ENCODE measurements at regions not wholly inside any gene's neighbourhood (a gene's known extent, or its start where the extent isn't known, plus 50 kb on each side); places are given as distances from the start of the nearest gene placed in this dataset.
"Not testable (repeated sequence)": the region's sequence is repeated elsewhere in the genome, so short reads cannot be mapped to it uniquely, and the experiment has no call there.

DNA sequence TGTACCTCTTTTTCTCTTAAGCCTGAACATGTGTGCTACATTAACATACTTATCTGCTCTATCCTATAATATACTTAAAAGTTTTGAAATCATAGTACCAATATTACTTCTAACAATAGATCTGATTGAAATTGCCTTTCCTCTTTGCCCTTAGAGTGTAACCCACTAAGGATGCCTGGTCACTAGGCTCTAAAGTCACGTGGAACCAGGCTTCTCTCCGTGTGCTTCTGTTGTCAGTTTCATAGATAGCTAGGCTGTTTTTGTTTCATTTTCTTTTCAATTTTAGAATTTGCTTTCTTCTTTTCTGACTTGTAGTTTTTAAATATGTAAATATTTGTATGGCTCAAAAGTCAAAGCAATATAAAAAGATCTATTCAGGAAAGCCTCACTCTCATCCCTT is 100.5 kb upstream of the PZP start:
- TF ChIP-seq, protein P1, sequence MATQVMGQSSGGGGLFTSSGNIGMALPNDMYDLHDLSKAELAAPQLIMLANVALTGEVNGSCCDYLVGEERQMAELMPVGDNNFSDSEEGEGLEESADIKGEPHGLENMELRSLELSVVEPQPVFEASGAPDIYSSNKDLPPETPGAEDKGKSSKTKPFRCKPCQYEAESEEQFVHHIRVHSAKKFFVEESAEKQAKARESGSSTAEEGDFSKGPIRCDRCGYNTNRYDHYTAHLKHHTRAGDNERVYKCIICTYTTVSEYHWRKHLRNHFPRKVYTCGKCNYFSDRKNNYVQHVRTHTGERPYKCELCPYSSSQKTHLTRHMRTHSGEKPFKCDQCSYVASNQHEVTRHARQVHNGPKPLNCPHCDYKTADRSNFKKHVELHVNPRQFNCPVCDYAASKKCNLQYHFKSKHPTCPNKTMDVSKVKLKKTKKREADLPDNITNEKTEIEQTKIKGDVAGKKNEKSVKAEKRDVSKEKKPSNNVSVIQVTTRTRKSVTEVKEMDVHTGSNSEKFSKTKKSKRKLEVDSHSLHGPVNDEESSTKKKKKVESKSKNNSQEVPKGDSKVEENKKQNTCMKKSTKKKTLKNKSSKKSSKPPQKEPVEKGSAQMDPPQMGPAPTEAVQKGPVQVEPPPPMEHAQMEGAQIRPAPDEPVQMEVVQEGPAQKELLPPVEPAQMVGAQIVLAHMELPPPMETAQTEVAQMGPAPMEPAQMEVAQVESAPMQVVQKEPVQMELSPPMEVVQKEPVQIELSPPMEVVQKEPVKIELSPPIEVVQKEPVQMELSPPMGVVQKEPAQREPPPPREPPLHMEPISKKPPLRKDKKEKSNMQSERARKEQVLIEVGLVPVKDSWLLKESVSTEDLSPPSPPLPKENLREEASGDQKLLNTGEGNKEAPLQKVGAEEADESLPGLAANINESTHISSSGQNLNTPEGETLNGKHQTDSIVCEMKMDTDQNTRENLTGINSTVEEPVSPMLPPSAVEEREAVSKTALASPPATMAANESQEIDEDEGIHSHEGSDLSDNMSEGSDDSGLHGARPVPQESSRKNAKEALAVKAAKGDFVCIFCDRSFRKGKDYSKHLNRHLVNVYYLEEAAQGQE (IDR thresholded peaks at IDR 0.05; ENCODE audit: borderline replicate concordance) = not testable (repeated sequence)
- not testable (repeated sequence) for TF ChIP-seq POLR2AphosphoS5 (IDR thresholded peaks at IDR 0.05); EZH2 (IDR thresholded peaks at IDR 0.05; ENCODE audit: borderline replicate concordance, insufficient read depth, low read length, poor library complexity, severe bottlenecking); RAD21 (conservative IDR thresholded peaks at IDR 0.05); MXI1 (conservative IDR thresholded peaks at IDR 0.05; ENCODE audit: poor library complexity, severe bottlenecking); EP300 (conservative IDR thresholded peaks at IDR 0.05; ENCODE audit: poor library complexity, severe bottlenecking)
- TF ChIP-seq, protein P2, sequence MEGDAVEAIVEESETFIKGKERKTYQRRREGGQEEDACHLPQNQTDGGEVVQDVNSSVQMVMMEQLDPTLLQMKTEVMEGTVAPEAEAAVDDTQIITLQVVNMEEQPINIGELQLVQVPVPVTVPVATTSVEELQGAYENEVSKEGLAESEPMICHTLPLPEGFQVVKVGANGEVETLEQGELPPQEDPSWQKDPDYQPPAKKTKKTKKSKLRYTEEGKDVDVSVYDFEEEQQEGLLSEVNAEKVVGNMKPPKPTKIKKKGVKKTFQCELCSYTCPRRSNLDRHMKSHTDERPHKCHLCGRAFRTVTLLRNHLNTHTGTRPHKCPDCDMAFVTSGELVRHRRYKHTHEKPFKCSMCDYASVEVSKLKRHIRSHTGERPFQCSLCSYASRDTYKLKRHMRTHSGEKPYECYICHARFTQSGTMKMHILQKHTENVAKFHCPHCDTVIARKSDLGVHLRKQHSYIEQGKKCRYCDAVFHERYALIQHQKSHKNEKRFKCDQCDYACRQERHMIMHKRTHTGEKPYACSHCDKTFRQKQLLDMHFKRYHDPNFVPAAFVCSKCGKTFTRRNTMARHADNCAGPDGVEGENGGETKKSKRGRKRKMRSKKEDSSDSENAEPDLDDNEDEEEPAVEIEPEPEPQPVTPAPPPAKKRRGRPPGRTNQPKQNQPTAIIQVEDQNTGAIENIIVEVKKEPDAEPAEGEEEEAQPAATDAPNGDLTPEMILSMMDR (IDR thresholded peaks at IDR 0.05; ENCODE audit: poor library complexity, severe bottlenecking) = not testable (repeated sequence)
